GM23338 (cell line): ENCODE measurements at regions not wholly inside any gene's neighbourhood (a gene's known extent, or its start where the extent isn't known, plus 50 kb on each side); places are given as distances from the start of the nearest gene placed in this dataset.

Experiments
- ATAC-seq: fragments of 200-7000 bp; cut with Tn5 transposase; 3 replicates; pipeline ENCODE4 v1.9.1; 2020
- DNase-seq: peaks from one replicate; pipeline ENCODE4 v3.0.0-alpha.2; 2015; ENCODE audit warnings: low spot score
- H2AFZ ChIP-seq: fragments of 200-600 bp; sonication (generic); 2 replicates; pipeline ENCODE4 v1.8.0; 2016; ENCODE audit warnings: antibody characterized with exemption, mild to moderate bottlenecking, moderate library complexity
- H3F3A ChIP-seq: fragments of 200-600 bp; sonication (generic); replicated peaks from 2 replicates; pipeline ENCODE4 v1.8.0; 2017; ENCODE audit warnings: antibody characterized with exemption, mixed run types, low read depth
- H3K27ac ChIP-seq: fragments of 200-600 bp; sonication (generic); 2 replicates; pipeline ENCODE4 v1.6.1; 2016; ENCODE audit warnings: low read depth
- H3K27me3 ChIP-seq: fragments of 200-600 bp; sonication (generic); 2 replicates; pipeline ENCODE4 v1.8.0; 2016; ENCODE audit warnings: mild to moderate bottlenecking, mixed run types, moderate library complexity; ENCODE audit not compliant: insufficient read depth
- H3K36me3 ChIP-seq: fragments of 200-600 bp; sonication (generic); 2 replicates; pipeline ENCODE4 v1.8.0; 2016; ENCODE audit warnings: mild to moderate bottlenecking; ENCODE audit not compliant: insufficient read depth
- H3K4me1 ChIP-seq: fragments of 200-600 bp; sonication (generic); 2 replicates; pipeline ENCODE4 v1.8.0; 2016; ENCODE audit warnings: mild to moderate bottlenecking, moderate library complexity; ENCODE audit not compliant: insufficient read depth
- H3K4me2 ChIP-seq: fragments of 200-600 bp; sonication (generic); 2 replicates; pipeline ENCODE4 v1.7.1; 2017; ENCODE audit warnings: mixed run types
- H3K4me3 ChIP-seq: fragments of 200-600 bp; sonication (generic); 2 replicates; pipeline ENCODE4 v1.6.1; 2016; ENCODE audit warnings: mixed run types
- H3K79me2 ChIP-seq: fragments of 200-600 bp; sonication (generic); replicated peaks from 2 replicates; pipeline ENCODE4 v1.8.0; 2017; ENCODE audit warnings: mild to moderate bottlenecking; ENCODE audit not compliant: insufficient read depth
- H3K9me2 ChIP-seq: fragments of 200-600 bp; sonication (generic); 2 replicates; pipeline ENCODE4 v1.8.0; 2017; ENCODE audit not compliant: insufficient read depth
- H4K20me1 ChIP-seq: fragments of 200-600 bp; sonication (generic); replicated peaks from 2 replicates; pipeline ENCODE4 v1.8.0; 2017; ENCODE audit warnings: mild to moderate bottlenecking; ENCODE audit not compliant: insufficient read depth
- H3K27ac Mint-ChIP-seq: 2 replicates; pipeline ENCODE4 v1.8.0; 2020; ENCODE audit warnings: inconsistent platforms, mild to moderate bottlenecking, moderate library complexity, mixed read lengths
- H3K27me3 Mint-ChIP-seq: 3 replicates; pipeline ENCODE4 v1.8.0; 2022; ENCODE audit warnings: low read depth, mild to moderate bottlenecking, moderate library complexity, mixed read lengths, inconsistent platforms; ENCODE audit not compliant: insufficient read depth, poor library complexity
- H3K36me3 Mint-ChIP-seq: 3 replicates; pipeline ENCODE4 v1.8.0; 2021; ENCODE audit warnings: low read depth, mild to moderate bottlenecking, inconsistent platforms, moderate library complexity, mixed read lengths
- H3K4me1 Mint-ChIP-seq: 3 replicates; pipeline ENCODE4 v1.8.0; 2020; ENCODE audit warnings: mild to moderate bottlenecking, inconsistent platforms, mixed read lengths
- H3K4me3 Mint-ChIP-seq: 3 replicates; pipeline ENCODE4 v1.8.0; 2021; ENCODE audit warnings: moderate library complexity, mild to moderate bottlenecking, inconsistent platforms, mixed read lengths
- H3K9me3 Mint-ChIP-seq: 3 replicates; pipeline ENCODE4 v1.8.0; 2020; ENCODE audit warnings: moderate library complexity, mild to moderate bottlenecking, inconsistent platforms, mixed read lengths
- CREB1 ChIP-seq: fragments of 250-450 bp; sonication (Bioruptor Pico); IDR thresholded peaks from 2 replicates; pipeline ENCODE4 v1.5.0; 2020; ENCODE audit warnings: low read depth, mild to moderate bottlenecking, moderate library complexity
- ETS1 ChIP-seq: IDR thresholded peaks from 2 replicates; pipeline ENCODE4 v1.6.1; 2016; ENCODE audit warnings: antibody characterized with exemption
- NANOG ChIP-seq: IDR thresholded peaks from 2 replicates; pipeline ENCODE4 v1.6.1; 2016; ENCODE audit warnings: antibody characterized with exemption, borderline replicate concordance
- POLR2AphosphoS5 ChIP-seq: IDR thresholded peaks from 2 replicates; pipeline ENCODE4 v1.6.1; 2016; ENCODE audit warnings: antibody characterized with exemption, low read depth
- STAT1 ChIP-seq: IDR thresholded peaks from one replicate; pipeline ENCODE4 v1.6.1; 2016; ENCODE audit warnings: antibody characterized with exemption; ENCODE audit not compliant: unreplicated experiment
- ZNF114 ChIP-seq: fragments of 250-450 bp; sonication (Bioruptor Pico); IDR thresholded peaks from 2 replicates; pipeline ENCODE4 v1.5.0; 2020; ENCODE audit warnings: mild to moderate bottlenecking, moderate library complexity
- ZNF331 ChIP-seq: fragments of 250-450 bp; sonication (Bioruptor Pico); IDR thresholded peaks from 2 replicates; pipeline ENCODE4 v1.5.0; 2020; ENCODE audit warnings: low read depth, mild to moderate bottlenecking, moderate library complexity
- TF ChIP-seq, protein P1 (sequence below): IDR thresholded peaks from one replicate; pipeline ENCODE4 v1.6.1; 2018; ENCODE audit warnings: antibody characterized with exemption; ENCODE audit not compliant: unreplicated experiment
- TF ChIP-seq, protein P2 (sequence below): fragments of 250-450 bp; sonication (Bioruptor Pico); IDR thresholded peaks from 2 replicates; pipeline ENCODE4 v1.5.0; 2020; ENCODE audit warnings: mild to moderate bottlenecking, moderate library complexity

DNA sequence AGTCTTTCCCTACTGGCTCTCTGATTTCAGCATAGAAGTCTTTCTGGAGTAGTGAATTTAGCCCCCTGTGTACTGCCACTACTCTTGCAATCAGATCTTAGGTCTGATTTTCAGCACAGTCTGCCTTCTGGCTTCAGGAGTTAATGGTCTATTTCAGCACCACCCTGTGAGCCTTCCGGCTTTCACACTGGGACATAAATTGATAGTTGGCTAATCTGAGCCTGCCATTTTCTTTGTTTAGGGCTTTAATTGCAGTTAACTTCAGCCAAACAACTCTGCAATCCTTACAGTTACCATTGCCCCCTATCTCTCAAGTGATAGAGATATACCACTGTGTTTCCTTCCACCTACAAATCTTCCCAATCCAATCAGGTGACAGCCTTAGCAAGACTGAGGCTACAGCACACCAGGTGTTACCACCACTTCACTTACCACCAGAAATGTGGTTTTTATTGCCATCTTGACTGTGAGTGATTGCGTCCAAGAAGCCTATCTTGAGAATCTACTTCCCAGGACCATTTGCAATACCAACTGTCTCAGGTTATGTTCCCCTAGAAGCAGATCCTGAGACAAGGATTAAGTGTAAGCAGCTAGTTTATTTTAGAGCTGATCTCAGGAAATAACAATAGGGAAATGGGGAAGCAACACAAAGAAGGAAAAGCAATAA is 51.9 kb upstream of the NEK6 start:
- Histone ChIP-seq H2AFZ (no peak overlapping the region), H3K4me3 (no peak overlapping the region), H4K20me1 (no peaks in the 10 kb centered on the region), H3K4me2 (no peak overlapping the region), H3K27ac (no peak overlapping the region), H3K4me1 (no peaks in the 10 kb centered on the region; the same call in 1 of the 2 replicates), H3K36me3 (no peaks in the 10 kb centered on the region), H3K79me2 (no peaks in the 10 kb centered on the region), H3K9me2 (no peaks in the 10 kb centered on the region), H3F3A (no peaks in the 10 kb centered on the region), H3K27me3 (no peaks in the 10 kb centered on the region)
- H3K4me1 Mint-ChIP-seq, result no peaks in the 10 kb centered on the region; the same call in 2 of the 3 replicates
- ATAC-seq (no peak), DNase-seq (no peak)
- no peak overlapping the region for H3K27ac Mint-ChIP-seq
- no peak for TF ChIP-seq ZNF114 (CRISPR knock-in tag)
- TF ChIP-seq CREB1 (CRISPR knock-in tag), result no peak
- no peak for TF ChIP-seq ETS1
- TF ChIP-seq, protein P1, sequence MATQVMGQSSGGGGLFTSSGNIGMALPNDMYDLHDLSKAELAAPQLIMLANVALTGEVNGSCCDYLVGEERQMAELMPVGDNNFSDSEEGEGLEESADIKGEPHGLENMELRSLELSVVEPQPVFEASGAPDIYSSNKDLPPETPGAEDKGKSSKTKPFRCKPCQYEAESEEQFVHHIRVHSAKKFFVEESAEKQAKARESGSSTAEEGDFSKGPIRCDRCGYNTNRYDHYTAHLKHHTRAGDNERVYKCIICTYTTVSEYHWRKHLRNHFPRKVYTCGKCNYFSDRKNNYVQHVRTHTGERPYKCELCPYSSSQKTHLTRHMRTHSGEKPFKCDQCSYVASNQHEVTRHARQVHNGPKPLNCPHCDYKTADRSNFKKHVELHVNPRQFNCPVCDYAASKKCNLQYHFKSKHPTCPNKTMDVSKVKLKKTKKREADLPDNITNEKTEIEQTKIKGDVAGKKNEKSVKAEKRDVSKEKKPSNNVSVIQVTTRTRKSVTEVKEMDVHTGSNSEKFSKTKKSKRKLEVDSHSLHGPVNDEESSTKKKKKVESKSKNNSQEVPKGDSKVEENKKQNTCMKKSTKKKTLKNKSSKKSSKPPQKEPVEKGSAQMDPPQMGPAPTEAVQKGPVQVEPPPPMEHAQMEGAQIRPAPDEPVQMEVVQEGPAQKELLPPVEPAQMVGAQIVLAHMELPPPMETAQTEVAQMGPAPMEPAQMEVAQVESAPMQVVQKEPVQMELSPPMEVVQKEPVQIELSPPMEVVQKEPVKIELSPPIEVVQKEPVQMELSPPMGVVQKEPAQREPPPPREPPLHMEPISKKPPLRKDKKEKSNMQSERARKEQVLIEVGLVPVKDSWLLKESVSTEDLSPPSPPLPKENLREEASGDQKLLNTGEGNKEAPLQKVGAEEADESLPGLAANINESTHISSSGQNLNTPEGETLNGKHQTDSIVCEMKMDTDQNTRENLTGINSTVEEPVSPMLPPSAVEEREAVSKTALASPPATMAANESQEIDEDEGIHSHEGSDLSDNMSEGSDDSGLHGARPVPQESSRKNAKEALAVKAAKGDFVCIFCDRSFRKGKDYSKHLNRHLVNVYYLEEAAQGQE, result no peak
- no peak for TF ChIP-seq STAT1
- TF ChIP-seq POLR2AphosphoS5, result no peak
- no peak for TF ChIP-seq NANOG
- TF ChIP-seq ZNF331 (CRISPR knock-in tag), result no peak
- TF ChIP-seq, protein P2, sequence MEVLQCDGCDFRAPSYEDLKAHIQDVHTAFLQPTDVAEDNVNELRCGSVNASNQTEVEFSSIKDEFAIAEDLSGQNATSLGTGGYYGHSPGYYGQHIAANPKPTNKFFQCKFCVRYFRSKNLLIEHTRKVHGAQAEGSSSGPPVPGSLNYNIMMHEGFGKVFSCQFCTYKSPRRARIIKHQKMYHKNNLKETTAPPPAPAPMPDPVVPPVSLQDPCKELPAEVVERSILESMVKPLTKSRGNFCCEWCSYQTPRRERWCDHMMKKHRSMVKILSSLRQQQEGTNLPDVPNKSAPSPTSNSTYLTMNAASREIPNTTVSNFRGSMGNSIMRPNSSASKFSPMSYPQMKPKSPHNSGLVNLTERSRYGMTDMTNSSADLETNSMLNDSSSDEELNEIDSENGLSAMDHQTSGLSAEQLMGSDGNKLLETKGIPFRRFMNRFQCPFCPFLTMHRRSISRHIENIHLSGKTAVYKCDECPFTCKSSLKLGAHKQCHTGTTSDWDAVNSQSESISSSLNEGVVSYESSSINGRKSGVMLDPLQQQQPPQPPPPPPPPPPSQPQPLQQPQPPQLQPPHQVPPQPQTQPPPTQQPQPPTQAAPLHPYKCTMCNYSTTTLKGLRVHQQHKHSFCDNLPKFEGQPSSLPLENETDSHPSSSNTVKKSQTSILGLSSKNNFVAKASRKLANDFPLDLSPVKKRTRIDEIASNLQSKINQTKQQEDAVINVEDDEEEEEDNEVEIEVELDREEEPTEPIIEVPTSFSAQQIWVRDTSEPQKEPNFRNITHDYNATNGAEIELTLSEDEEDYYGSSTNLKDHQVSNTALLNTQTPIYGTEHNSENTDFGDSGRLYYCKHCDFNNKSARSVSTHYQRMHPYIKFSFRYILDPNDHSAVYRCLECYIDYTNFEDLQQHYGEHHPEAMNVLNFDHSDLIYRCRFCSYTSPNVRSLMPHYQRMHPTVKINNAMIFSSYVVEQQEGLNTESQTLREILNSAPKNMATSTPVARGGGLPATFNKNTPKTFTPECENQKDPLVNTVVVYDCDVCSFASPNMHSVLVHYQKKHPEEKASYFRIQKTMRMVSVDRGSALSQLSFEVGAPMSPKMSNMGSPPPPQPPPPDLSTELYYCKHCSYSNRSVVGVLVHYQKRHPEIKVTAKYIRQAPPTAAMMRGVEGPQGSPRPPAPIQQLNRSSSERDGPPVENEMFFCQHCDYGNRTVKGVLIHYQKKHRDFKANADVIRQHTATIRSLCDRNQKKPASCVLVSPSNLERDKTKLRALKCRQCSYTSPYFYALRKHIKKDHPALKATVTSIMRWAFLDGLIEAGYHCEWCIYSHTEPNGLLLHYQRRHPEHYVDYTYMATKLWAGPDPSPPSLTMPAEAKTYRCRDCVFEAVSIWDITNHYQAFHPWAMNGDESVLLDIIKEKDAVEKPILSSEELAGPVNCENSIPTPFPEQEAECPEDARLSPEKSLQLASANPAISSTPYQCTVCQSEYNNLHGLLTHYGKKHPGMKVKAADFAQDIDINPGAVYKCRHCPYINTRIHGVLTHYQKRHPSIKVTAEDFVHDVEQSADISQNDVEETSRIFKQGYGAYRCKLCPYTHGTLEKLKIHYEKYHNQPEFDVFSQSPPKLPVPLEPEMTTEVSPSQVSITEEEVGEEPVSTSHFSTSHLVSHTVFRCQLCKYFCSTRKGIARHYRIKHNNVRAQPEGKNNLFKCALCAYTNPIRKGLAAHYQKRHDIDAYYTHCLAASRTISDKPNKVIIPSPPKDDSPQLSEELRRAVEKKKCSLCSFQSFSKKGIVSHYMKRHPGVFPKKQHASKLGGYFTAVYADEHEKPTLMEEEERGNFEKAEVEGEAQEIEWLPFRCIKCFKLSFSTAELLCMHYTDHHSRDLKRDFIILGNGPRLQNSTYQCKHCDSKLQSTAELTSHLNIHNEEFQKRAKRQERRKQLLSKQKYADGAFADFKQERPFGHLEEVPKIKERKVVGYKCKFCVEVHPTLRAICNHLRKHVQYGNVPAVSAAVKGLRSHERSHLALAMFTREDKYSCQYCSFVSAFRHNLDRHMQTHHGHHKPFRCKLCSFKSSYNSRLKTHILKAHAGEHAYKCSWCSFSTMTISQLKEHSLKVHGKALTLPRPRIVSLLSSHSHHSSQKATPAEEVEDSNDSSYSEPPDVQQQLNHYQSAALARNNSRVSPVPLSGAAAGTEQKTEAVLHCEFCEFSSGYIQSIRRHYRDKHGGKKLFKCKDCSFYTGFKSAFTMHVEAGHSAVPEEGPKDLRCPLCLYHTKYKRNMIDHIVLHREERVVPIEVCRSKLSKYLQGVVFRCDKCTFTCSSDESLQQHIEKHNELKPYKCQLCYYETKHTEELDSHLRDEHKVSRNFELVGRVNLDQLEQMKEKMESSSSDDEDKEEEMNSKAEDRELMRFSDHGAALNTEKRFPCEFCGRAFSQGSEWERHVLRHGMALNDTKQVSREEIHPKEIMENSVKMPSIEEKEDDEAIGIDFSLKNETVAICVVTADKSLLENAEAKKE (CRISPR knock-in tag), result no peak
- H3K9me3 Mint-ChIP-seq, result peaks cover 3% of the 10 kb centered on the region; the same call in 2 of the 3 replicates
- peaks cover 2% of the 10 kb centered on the region for H3K27me3 Mint-ChIP-seq
- H3K4me3 Mint-ChIP-seq, result no peak overlapping the region
- H3K36me3 Mint-ChIP-seq, result no peaks in the 10 kb centered on the region
